HG03064 (cell line): ENCODE measurements at regions not wholly inside any gene's neighbourhood (a gene's known extent, or its start where the extent isn't known, plus 50 kb on each side); places are given as distances from the start of the nearest gene placed in this dataset.

Source experiments
- ATAC-seq: cut with Tn5 transposase; IDR thresholded peaks from one replicate; pipeline ENCODE4 v1.9.1; 2021; ENCODE audit warnings: low read depth; ENCODE audit not compliant: unreplicated experiment

- no peak for ATAC-seq
Observed at GRCh38 chrX:21126661-21127060, 247.6 kb upstream of the CNKSR2 start.

DNA sequence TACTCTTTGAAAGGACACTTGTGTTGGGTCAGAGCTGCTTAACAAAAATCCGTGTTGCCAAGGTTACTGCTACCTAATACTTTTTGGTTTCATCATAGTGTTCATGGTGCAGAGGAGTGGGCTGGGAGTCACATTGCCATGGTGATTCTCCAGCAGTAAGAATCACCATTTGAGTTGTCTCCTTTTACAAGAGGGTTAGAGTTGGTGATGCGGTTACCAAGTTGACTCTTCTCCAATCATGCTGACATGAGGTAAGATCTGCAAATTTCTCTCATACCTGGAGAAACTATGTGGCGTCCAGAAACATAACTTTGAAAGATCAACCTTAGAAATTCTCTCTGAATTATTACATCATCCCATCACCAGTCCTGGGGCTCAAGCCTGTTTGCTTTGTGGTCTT lies 242.9 kb upstream of the CNKSR2 start:
- no peak for ATAC-seq

DNA sequence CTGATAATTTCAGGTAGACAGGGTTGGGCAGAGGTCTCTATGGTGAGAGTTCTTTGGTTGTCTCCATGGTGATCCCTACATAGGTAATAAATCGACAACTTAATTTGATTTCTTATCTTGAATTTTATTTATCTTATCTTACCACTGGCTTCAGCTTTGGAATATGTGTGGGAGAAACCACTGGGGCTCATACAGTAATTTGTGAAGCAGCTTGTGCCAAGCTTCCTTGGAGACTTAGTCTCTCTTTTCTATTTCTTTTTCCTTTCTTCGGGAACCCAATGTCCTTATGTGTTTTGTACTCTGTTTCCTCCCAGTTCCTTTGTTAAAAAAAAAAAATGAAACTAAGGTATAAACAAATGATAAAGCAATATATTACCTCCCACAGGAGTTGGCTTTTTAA lies 242.4 kb upstream of the CNKSR2 start:
- no peak for ATAC-seq

DNA sequence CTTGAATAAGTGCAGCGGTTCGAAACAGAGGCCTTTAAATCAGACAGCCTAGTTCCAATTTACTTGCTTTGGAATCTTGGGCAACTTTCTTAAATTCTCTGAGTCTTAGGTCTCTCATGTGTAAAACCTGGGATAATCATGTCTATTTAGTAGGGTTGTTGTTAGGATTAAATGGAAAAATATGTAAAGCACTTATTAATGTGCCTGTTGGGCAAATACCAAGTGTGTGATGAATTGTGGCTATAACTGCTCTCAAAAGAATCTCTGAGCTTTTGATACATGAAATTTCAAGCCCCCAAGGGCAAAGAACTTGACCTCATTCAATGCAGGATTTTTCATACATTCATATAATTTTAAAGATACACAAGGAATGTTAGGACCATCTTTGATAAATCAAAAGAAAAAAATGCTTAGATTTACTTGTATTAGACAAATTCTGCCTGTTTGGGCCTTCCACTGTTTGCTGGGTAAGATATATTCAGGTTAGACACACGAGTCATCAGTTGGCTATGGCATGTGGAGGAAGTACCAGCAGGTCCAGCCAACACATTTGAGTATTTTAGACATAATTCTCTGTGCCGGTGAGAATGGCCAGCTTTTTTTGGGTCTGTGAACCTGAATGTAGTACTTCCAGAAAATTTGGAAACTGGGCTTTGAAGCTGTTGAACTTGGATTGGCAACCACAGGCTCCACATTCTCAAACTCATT lies 241.4 kb upstream of the CNKSR2 start:
- no peak for ATAC-seq

- no peak for ATAC-seq
Observed at GRCh38 chrX:21150208-21150607, 224.0 kb upstream of the CNKSR2 start.

DNA sequence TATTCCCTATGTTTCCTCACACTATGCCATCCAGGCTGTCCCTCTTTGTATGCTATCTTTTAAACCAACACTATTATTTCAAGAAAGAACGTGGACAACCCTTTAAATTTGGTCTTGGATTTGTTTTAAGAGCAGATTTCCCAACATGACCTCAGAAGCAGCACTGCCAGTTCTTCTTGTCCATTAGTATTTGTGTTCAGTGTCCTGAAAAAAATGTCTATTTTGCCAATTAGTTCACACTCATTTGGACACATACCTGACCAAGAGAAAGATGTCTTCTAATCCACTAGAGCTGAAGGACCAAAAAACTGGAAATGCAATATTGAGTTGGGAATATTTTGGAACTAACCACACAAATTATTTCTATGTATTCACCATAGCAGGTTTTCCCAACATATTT lies 223.2 kb upstream of the CNKSR2 start:
- no peak for ATAC-seq

GRCh38 chrX:21153033-21153432 lies 221.2 kb upstream of the CNKSR2 start:
- ATAC-seq, result no peak

- ATAC-seq, result no peak
Observed at GRCh38 chrX:21153503-21153902, 220.7 kb upstream of the CNKSR2 start.

GRCh38 chrX:21155916-21156315 lies 218.3 kb upstream of the CNKSR2 start:
- ATAC-seq, result no peak

GRCh38 chrX:21156632-21157031 lies 217.6 kb upstream of the CNKSR2 start:
- ATAC-seq, result no peak

- ATAC-seq, result no peak
Observed at GRCh38 chrX:21158678-21159077, 215.5 kb upstream of the CNKSR2 start.

- no peak for ATAC-seq
Observed at GRCh38 chrX:21166272-21166982, 207.8 kb upstream of the CNKSR2 start.

GRCh38 chrX:21167011-21167410 lies 207.2 kb upstream of the CNKSR2 start:
- ATAC-seq, result no peak

GRCh38 chrX:21167494-21167893 lies 206.7 kb upstream of the CNKSR2 start:
- no peak for ATAC-seq

DNA sequence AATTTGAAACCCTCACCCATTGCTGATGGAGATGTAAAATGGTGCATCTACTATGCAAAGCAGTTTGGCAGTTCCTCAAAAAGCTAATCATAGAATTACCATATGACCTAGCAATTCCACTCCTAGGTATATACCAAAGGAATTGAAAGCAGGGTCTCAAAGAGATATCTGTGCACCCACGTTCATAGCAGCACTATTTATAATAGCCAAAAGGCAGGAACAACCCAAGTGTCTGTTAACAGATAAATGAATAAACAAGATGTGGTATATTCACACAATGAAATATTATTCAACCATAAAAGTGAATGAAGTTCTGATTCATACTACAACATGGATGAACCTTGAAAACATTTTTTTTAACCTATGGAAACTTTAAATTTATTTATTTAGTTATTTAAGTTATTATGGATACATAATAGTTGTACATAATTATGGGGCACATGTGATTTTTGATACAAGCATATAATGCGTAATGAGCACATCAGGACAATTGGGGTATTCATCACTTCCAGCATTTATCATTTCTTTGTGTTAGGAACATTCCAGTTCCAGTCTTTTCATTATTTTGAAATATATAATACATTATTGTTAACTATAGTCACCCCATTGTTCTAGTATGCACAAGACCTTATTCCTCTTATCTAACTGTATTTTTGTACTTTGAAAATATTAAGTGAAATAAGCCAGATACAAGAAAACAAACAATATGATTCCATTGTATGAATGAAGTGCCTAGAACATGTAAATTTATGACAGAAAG lies 205.6 kb upstream of the CNKSR2 start:
- no peak for ATAC-seq

- no peak for ATAC-seq
Observed at GRCh38 chrX:21171181-21171580, 203.0 kb upstream of the CNKSR2 start.

GRCh38 chrX:21174439-21174838 lies 199.8 kb upstream of the CNKSR2 start:
- ATAC-seq, result no peak

DNA sequence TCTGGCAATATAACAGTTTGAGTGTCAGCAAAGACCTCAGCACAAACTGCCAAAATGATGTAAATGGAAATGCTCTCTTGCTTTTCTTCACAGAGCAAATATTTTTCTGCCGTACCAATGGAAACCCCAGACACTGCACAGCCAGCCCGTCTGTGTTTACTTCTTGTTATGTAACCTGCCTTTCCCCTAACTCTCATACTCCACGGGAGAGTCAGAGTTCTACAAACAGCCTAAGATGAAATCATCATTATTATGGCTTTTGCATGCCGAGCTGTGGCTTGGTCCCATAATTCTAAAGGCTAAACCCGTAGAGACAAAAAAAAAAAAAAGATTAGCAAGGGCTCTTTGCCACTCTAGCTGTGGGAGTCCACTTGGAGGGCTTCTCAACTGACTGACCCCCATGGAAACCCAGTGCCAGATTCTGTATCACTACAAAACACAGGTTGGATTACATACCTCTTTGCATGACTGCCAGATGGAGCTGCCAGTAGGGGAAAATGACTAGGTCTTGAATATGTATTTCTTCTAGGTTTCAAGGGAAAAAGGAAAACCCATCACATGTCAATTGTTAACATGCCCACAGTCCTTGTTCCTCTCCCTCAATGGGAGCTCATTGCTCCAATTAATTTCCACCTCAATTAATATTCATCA lies 197.2 kb upstream of the CNKSR2 start:
- ATAC-seq, result no peak

- ATAC-seq, result no peak
Observed at GRCh38 chrX:21181232-21181853, 192.9 kb upstream of the CNKSR2 start.

GRCh38 chrX:21193196-21193595 lies 181.0 kb upstream of the CNKSR2 start:
- no peak for ATAC-seq

- ATAC-seq, result no peak
Observed at GRCh38 chrX:21194526-21194925, 179.7 kb upstream of the CNKSR2 start.
